Posterior vena cava (tissue), 2 donors: ENCODE measurements at regions not wholly inside any gene's neighbourhood (a gene's known extent, or its start where the extent isn't known, plus 50 kb on each side); places are given as distances from the start of the nearest gene placed in this dataset.

Experiments
- DNase-seq: peaks from one replicate; pipeline ENCODE4 v3.0.0-alpha.2; 2020; ENCODE audit warnings: low spot score
- intact Hi-C, 2 donors: fragments of 100-400 bp; cut with DNase I; formaldehyde crosslinking; loops; one replicate each; pipeline versions ENCODE4 v1.14.1 to v1.14.2; 2022 to 2023
- donor health status: DM: yes; HTN: yes; CAD: no.
- donor health status: DM: yes; HTN: yes; CAD: no.

GRCh38 chr14:48963231-48963790 lies 622.9 kb downstream of the RPS29 start:
- intact Hi-C loops = no loop called here
- DNase-seq = no peak

GRCh38 chr14:48957486-48957885 lies 628.7 kb downstream of the RPS29 start:
- intact Hi-C loops = no loop called here
- no peak for DNase-seq

GRCh38 chr14:48955857-48956256 lies 630.3 kb downstream of the RPS29 start:
- DNase-seq = no peak
- intact Hi-C loops = no loop called here

- intact Hi-C loops = no loop called here
- DNase-seq = no peak
Measured at GRCh38 chr14:48954446-48954845, 631.7 kb downstream of the RPS29 start.

- intact Hi-C loops = no loop called here
- no peak for DNase-seq
Measured at GRCh38 chr14:48944809-48945208, 641.4 kb downstream of the RPS29 start.

- no peak for DNase-seq
- intact Hi-C loops = no loop called here
Measured at GRCh38 chr14:48943913-48944312, 642.3 kb downstream of the RPS29 start.

GRCh38 chr14:48937541-48938195 lies 648.5 kb downstream of the RPS29 start:
- intact Hi-C loops = no loop called here
- DNase-seq = no peak

GRCh38 chr14:48936849-48937248 lies 649.3 kb downstream of the RPS29 start:
- no peak for DNase-seq
- intact Hi-C loops = no loop called here

- DNase-seq = no peak
- intact Hi-C loops = no loop called here
Measured at GRCh38 chr14:48936362-48936761, 649.8 kb downstream of the RPS29 start.

GRCh38 chr14:48925184-48925583 lies 661.0 kb downstream of the RPS29 start:
- intact Hi-C loops = no loop called here
- no peak for DNase-seq

- intact Hi-C loops = no loop called here
- no peak for DNase-seq
Measured at GRCh38 chr14:48914921-48915320, 671.3 kb downstream of the RPS29 start.

GRCh38 chr14:48914382-48914781 lies 671.8 kb downstream of the RPS29 start:
- intact Hi-C loops = no loop called here
- DNase-seq = no peak

- no peak for DNase-seq
- intact Hi-C loops = no loop called here
Measured at GRCh38 chr14:48900565-48900964, 685.6 kb downstream of the RPS29 start.

GRCh38 chr14:48890333-48890732 lies 695.8 kb downstream of the RPS29 start:
- intact Hi-C loops = no loop called here
- DNase-seq = no peak

- intact Hi-C loops = no loop called here
- no peak for DNase-seq
Measured at GRCh38 chr14:48876806-48877340, 709.3 kb downstream of the RPS29 start.

GRCh38 chr14:48874711-48875110 lies 711.5 kb downstream of the RPS29 start:
- intact Hi-C loops = no loop called here
- no peak for DNase-seq

- DNase-seq = no peak
- intact Hi-C loops = no loop called here
Measured at GRCh38 chr14:48857366-48857765, 728.8 kb downstream of the RPS29 start.

- DNase-seq = no peak
- intact Hi-C loops = no loop called here
Measured at GRCh38 chr14:48853159-48853558, 733.0 kb downstream of the RPS29 start.

- intact Hi-C loops = no loop called here
- no peak for DNase-seq
Measured at GRCh38 chr14:48849741-48850322, 736.3 kb downstream of the RPS29 start.

- intact Hi-C loops = no loop called here
- no peak for DNase-seq
Measured at GRCh38 chr14:48842785-48843184, 743.4 kb downstream of the RPS29 start.

GRCh38 chr14:48826058-48826457 lies 760.1 kb downstream of the RPS29 start:
- intact Hi-C loops = no loop called here
- no peak for DNase-seq
